HG02981 (cell line): ENCODE measurements at regions not wholly inside any gene's neighbourhood (a gene's known extent, or its start where the extent isn't known, plus 50 kb on each side); places are given as distances from the start of the nearest gene placed in this dataset.
A peak's percentile ranks its signal among the peaks of the same experiment; 100 is the strongest.

Experiments
- ATAC-seq: cut with Tn5 transposase; IDR thresholded peaks from one replicate; pipeline ENCODE4 v1.9.1; 2021; ENCODE audit warnings: mild to moderate bottlenecking, moderate library complexity; ENCODE audit not compliant: unreplicated experiment

DNA sequence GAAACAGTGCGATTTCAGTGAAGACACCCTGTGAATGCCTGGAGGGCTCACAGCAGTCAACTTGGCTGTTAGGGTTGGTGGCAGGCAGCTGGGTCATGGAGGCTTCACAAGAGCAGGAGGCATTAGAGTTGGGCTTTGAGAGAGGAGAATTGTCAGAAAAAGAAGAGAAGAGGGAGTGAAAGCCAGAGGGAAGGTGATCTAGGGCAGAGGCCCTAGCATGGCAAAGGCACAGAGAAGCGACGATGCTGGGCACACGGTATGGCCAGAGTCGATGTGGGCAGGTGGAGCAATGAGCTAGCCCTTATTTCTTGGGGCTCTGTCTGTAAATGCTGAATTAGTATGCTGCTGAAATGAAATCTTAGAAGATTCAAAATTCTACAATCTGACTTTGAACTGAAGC, 52.6 kb upstream of the OLFM4 start:
- no peak for ATAC-seq

- ATAC-seq: no peak
These were observed 53.5 kb upstream of the OLFM4 start for GRCh38 chr13:52975161-52975560.

DNA sequence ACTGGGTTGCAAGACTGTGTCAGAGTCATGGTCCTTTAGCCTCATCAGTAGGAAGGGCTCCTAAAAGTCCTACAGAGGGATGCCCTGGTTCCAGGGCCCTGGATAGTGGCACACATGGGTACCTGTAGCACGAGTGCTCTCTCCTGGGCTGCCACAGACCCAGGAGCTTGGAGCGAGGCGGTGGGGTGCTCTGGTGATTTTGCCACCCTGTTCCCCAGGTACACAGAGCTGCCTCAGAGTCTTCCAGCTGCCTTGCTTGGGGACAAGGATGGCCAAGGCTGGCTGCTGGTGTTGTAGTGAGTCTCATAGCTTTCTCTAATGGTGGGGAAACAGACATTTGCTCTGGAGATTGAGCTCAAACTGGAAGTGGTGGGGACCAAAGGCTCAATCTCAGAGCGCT, 53.9 kb upstream of the OLFM4 start:
- no peak for ATAC-seq

DNA sequence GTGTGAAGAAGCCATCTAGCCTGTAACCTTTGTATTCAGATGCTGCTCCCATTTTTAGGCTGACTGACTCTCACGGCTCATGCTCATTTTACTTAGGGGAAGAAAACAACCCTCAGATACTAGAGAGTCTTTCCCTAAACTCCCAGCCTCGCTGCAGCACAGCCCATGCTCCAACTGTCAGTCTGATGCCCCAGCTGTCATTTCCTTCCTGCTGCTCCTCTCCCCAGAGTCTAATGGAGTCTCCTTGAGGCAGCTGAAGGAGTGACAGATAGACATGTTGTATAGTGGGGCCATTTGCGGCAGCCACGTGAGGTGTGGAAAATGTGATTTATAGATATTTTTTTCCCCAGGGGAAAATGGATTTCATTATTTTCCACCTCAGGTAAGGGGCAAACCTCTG, 59.2 kb upstream of the OLFM4 start:
- no peak for ATAC-seq

DNA sequence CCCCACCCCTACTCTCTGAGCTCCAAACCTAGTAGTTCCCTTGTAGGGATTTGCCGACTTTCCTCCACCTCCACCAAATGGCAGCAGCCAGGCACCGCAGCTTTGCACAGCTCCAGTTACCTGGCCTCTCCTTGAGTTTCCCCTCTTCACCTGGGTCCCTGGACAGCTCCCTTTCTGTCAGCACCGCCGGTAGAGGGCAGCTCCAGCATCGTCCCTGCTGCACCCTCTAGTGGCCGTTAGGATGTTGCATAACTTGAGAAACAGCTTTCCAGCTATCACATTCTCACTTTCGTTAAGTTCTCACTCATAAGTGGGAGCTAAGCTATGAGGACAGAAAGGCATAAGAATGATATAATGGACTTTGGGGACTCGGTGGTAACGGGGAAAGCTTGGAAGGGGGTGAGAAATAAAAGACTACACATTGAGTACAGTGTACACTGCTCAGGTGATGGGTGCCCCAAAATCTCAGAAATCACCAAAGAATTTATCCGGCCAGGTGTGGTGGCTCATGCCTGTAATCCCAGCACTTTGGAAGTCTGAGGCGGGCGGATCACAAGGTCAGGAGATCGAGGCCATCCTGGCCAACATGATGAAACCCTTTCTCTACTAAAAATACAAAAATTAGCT, 60.4 kb upstream of the OLFM4 start:
- ATAC-seq: peak; percentile 97

DNA sequence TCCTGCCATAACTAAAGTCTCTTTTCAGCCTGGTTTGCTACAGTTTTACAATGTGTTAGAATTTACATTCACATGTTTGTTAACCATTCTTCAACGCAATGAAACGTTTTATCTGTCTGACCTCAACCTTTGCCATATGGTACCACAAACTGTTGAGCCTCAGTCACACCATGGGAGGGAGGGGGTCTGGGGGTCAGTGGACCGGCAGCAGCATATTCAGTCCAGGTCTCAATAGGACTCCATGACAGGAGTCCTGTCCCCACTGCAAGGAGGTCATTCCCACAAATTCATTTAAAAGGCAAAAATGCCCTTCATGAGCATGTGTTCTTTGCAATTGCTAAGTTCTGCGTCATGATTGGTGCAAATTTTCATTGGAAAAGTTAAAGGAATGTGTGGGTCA, 66.6 kb upstream of the OLFM4 start:
- no peak for ATAC-seq

- ATAC-seq: no peak
These were observed 67.2 kb upstream of the OLFM4 start for GRCh38 chr13:52961256-52961910.

GRCh38 chr13:52955472-52955874, 73.1 kb upstream of the OLFM4 start:
- no peak for ATAC-seq

GRCh38 chr13:52954838-52955237, 73.8 kb upstream of the OLFM4 start:
- ATAC-seq: no peak

GRCh38 chr13:52950436-52950956, 78.1 kb upstream of the OLFM4 start:
- ATAC-seq: no peak

- no peak for ATAC-seq
These were observed 78.9 kb upstream of the OLFM4 start for GRCh38 chr13:52949742-52950141.

DNA sequence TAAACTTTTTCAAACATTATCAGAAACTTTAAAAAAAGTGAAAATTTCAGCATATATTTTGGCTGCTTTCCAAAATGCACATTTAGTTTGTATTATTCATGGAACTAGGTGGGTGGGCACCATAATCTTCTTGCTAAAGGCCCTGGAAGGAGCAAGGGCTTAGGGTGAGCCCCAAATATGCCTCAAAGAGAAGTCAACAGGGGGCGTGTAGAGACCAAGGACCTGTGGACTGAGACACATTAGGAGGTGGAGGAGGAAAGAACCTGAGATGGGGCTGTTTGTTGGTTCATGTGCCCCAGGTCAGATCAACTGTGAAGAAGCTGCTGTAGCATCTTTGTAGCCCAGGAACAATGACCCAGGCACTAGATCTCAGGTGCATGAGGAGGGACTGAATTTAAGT, 79.6 kb upstream of the OLFM4 start:
- no peak for ATAC-seq

GRCh38 chr13:52947921-52948373, 80.7 kb upstream of the OLFM4 start:
- ATAC-seq: no peak

- no peak for ATAC-seq
These were observed 83.3 kb upstream of the OLFM4 start for GRCh38 chr13:52945348-52945747.

DNA sequence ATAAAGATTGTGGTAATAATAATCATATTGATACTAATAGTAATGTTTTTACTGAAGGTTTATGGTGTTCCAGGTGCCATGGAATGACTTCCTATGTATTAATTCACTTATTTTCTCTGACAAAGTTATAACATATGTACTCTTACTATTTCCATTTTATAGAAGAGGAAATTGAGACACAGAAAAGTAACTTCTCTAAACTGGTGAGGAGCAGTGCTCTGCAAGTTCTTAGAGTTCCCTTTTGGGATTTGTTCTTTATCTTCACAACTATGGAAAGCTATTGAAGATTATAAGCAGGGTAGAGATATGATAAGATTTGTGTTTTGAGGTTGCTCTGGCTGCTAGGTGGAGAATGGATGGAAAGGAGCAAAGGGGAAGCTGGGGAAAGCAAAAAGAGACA, 83.9 kb upstream of the OLFM4 start:
- no peak for ATAC-seq

- no peak for ATAC-seq
These were observed 89.6 kb upstream of the PCDH8 start for GRCh38 chr13:52938065-52938464.

DNA sequence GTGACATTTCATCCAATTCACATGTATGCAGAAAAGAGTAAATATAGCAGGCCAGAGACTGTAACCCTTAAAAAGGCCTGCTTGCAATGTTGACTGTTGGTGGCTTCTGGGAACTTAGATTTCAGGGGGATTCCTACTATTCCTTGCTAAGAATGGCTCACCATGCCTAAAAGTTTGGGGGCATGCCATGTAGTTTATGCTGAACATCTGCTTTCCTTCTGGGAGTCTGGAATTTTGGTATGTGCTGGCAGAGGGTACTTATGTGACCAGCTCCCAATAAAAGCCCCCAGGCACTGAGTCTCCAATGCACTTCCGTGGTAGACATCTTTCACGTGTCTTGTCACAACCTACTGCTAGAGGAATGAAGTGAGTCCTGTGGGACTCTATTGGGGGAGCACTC, 88.4 kb upstream of the PCDH8 start:
- ATAC-seq: no peak

- no peak for ATAC-seq
These were observed 85.8 kb upstream of the PCDH8 start for GRCh38 chr13:52934258-52934657.

- ATAC-seq: no peak
These were observed 85.2 kb upstream of the PCDH8 start for GRCh38 chr13:52933547-52934210.

- ATAC-seq: no peak
These were observed 84.7 kb upstream of the PCDH8 start for GRCh38 chr13:52933099-52933498.

DNA sequence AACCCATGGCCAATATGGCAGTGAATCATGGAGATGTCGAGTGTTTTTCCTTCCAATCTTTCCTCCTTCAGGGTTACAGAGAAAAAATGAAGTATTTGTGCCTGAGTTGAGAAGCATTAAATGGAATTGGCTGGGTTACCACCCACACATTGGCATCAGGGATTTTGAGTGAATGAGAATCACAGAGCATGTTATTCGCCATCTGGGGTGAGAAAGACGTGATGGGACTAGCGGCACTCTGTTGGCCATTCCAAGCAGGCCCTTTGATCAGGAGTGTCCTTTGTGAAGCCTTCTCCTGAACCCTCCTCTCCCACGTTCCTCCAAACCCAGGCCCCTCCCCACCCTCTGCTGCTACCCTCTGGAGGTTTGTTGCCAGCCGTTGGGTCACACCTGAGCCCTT, 84.2 kb upstream of the PCDH8 start:
- no peak for ATAC-seq
